Kidney epithelial cell (primary cell): ENCODE measurements at regions not wholly inside any gene's neighbourhood (a gene's known extent, or its start where the extent isn't known, plus 50 kb on each side); places are given as distances from the start of the nearest gene placed in this dataset.
A peak's percentile ranks its signal among the peaks of the same experiment; 100 is the strongest.

Source experiments
- DNase-seq: peaks from one replicate; pipeline ENCODE4 v3.0.0-alpha.2; 2010; ENCODE audit warnings: low read depth
- H3K27me3 ChIP-seq: 2 replicates; pipeline ENCODE4 v1.6.0; 2011; ENCODE audit warnings: low read length; ENCODE audit not compliant: control insufficient read depth, insufficient read depth
- H3K36me3 ChIP-seq: 2 replicates; pipeline ENCODE4 v1.5.1; 2011; ENCODE audit warnings: low read length; ENCODE audit not compliant: control insufficient read depth, insufficient read depth
- H3K4me3 ChIP-seq: 2 replicates; pipeline ENCODE4 v1.5.1; 2011; ENCODE audit warnings: low read depth, mild to moderate bottlenecking, control low read depth, low read length
- CTCF ChIP-seq: IDR thresholded peaks from 2 replicates; pipeline ENCODE4 v1.5.1; 2011; ENCODE audit warnings: mild to moderate bottlenecking, moderate library complexity, low read length, control low read depth, inconsistent platforms; ENCODE audit not compliant: insufficient read depth, poor library complexity, severe bottlenecking

DNA sequence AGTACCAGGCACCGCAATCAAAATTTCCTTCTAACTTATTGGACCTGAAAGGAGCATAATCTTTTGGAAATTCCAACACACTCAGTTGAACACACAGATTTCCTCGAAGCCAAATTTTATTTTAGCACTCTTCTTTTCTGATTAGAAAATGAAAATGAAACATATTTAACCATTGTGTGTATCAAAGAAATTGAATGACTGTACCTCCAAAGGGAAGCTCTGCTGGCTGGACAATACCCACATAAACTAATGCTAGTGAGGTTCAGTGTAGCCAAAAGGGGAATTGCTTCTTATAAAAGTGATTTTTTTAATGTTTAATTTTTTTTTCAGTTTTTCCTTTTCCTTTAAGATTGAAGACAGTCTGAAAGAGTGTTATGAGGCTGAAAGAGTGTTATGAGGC is 239.6 kb upstream of the NREP start:
- Histone ChIP-seq H3K36me3 (no peaks in the 10 kb centered on the region), H3K27me3 (no peaks in the 10 kb centered on the region), H3K4me3 (no peak overlapping the region)
- DNase-seq: no peak
- TF ChIP-seq CTCF: no peak

DNA sequence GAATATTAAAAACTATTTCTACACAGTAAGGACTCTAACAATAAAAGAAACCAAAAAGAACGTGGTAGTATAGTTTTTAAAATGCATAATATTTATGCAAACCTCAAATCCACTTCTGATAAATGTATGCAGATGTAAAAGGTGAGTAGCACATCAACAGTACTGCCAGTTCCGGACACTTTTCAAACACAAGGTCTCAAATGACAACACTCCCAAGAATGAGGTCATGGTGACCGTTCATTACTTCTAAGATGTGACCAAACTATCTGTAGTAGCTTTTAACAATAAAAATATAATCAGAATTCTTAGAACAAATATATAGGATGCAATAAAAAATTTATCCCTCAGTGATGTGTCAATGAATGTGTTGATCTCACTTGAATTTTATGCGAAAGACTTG is 238.7 kb upstream of the NREP start:
- TF ChIP-seq CTCF: no peak
- Histone ChIP-seq H3K27me3 (no peaks in the 10 kb centered on the region), H3K4me3 (no peak overlapping the region), H3K36me3 (no peaks in the 10 kb centered on the region)
- DNase-seq: no peak

- H3K36me3 ChIP-seq: no peaks in the 10 kb centered on the region
- no peaks in the 10 kb centered on the region for H3K27me3 ChIP-seq
- no peak for TF ChIP-seq CTCF
- DNase-seq: no peak
- H3K4me3 ChIP-seq: no peak overlapping the region
Measured at GRCh38 chr5:111993242-111993641, 236.2 kb upstream of the NREP start.

DNA sequence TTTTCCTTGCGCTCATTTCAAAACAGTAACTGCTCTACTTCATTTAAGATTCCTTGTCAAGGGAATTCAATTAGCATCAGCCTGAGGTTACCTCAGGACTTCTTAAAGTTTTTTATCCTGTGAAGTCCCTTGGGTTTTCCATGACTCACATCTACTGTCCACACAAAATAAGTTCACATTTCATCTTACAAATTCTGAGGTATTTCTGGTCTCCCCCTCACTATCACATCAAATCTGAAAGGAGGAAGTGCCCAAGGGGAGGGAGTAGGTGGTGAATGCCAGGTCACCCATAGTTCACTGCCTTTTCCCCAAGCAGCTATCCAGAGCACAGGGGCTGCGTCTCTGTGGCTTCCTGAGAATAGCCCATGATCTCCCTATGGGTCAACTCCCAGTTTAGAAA is 227.1 kb upstream of the NREP start:
- Histone ChIP-seq H3K36me3 (no peaks in the 10 kb centered on the region), H3K4me3 (no peak overlapping the region), H3K27me3 (no peaks in the 10 kb centered on the region)
- no peak for TF ChIP-seq CTCF
- peak; percentile 67 for DNase-seq

GRCh38 chr5:111983459-111983858 is 226.5 kb upstream of the NREP start:
- no peak for DNase-seq
- Histone ChIP-seq H3K27me3 (no peaks in the 10 kb centered on the region), H3K36me3 (no peaks in the 10 kb centered on the region), H3K4me3 (no peak overlapping the region)
- no peak for TF ChIP-seq CTCF

DNA sequence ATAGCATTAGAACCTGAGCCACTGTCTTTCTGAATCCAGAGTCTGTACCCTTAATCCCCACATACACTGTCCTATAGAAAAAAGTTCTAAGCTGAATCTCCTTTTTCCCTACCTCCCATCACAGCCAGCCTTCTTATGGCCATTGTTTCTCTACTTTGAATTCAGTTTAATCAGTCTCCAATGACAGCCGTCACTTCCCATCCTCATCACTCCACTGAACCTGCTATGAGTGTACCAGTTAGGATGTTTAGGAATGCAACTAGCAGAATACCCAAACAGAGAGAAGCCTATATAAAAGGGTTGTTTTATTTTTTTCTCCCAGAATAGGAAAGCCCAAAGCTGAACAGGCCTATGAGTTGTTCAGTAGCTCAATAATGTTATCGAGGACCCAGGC is 220.4 kb upstream of the NREP start:
- H3K36me3 ChIP-seq: no peaks in the 10 kb centered on the region
- no peak for DNase-seq

More for the DNA sequence above, 220.4 kb upstream of the NREP start:
- Histone ChIP-seq H3K27me3 (no peaks in the 10 kb centered on the region), H3K4me3 (no peak overlapping the region)
- TF ChIP-seq CTCF: no peak
